ENCODE measurements at regions not wholly inside any gene's neighbourhood (a gene's known extent, or its start where the extent isn't known, plus 50 kb on each side); places are given as distances from the start of the nearest gene placed in this dataset.

GRCh38 chr18:60292186-60292585 lies 80.4 kb downstream of the MC4R start:
- TF ChIP-seq, protein P1, sequence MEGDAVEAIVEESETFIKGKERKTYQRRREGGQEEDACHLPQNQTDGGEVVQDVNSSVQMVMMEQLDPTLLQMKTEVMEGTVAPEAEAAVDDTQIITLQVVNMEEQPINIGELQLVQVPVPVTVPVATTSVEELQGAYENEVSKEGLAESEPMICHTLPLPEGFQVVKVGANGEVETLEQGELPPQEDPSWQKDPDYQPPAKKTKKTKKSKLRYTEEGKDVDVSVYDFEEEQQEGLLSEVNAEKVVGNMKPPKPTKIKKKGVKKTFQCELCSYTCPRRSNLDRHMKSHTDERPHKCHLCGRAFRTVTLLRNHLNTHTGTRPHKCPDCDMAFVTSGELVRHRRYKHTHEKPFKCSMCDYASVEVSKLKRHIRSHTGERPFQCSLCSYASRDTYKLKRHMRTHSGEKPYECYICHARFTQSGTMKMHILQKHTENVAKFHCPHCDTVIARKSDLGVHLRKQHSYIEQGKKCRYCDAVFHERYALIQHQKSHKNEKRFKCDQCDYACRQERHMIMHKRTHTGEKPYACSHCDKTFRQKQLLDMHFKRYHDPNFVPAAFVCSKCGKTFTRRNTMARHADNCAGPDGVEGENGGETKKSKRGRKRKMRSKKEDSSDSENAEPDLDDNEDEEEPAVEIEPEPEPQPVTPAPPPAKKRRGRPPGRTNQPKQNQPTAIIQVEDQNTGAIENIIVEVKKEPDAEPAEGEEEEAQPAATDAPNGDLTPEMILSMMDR (IDR thresholded peaks at IDR 0.05): no peak
- TF ChIP-seq EP300 (IDR thresholded peaks at IDR 0.05): no peak
- no peak for TF ChIP-seq POLR2A (IDR thresholded peaks at IDR 0.05; ENCODE audit: low read depth)
